ENCODE measurements at regions not wholly inside any gene's neighbourhood (a gene's known extent, or its start where the extent isn't known, plus 50 kb on each side); places are given as distances from the start of the nearest gene placed in this dataset.

GRCh38 chr2:222146488-222146887 is 152.3 kb downstream of the PAX3 start:
- H3K4me3 ChIP-seq (ENCODE audit: control insufficient read depth, low read depth, low read length): no peak overlapping the region
- no peak for DNase-seq (ENCODE audit: low read depth)
- no peak for TF ChIP-seq CTCF (conservative IDR thresholded peaks at IDR 0.05; ENCODE audit: control insufficient read depth, insufficient read depth, low read depth, low read length)

GRCh38 chr2:222142027-222142426 is 156.8 kb downstream of the PAX3 start:
- no peak for DNase-seq (ENCODE audit: low read depth)
- no peak for TF ChIP-seq CTCF (conservative IDR thresholded peaks at IDR 0.05; ENCODE audit: control insufficient read depth, insufficient read depth, low read depth, low read length)
- no peak overlapping the region for H3K4me3 ChIP-seq (ENCODE audit: control insufficient read depth, low read depth, low read length)

GRCh38 chr2:222136106-222136630 is 162.6 kb downstream of the PAX3 start:
- no peak for DNase-seq (ENCODE audit: low read depth)
- no peak for TF ChIP-seq CTCF (conservative IDR thresholded peaks at IDR 0.05; ENCODE audit: control insufficient read depth, insufficient read depth, low read depth, low read length)
- H3K4me3 ChIP-seq (ENCODE audit: control insufficient read depth, low read depth, low read length): no peak overlapping the region

GRCh38 chr2:222134654-222135053 is 164.1 kb downstream of the PAX3 start:
- DNase-seq (ENCODE audit: low read depth): no peak
- no peak overlapping the region for H3K4me3 ChIP-seq (ENCODE audit: control insufficient read depth, low read depth, low read length)
- TF ChIP-seq CTCF (conservative IDR thresholded peaks at IDR 0.05; ENCODE audit: control insufficient read depth, insufficient read depth, low read depth, low read length): no peak

GRCh38 chr2:222133897-222134296 is 164.9 kb downstream of the PAX3 start:
- no peak overlapping the region for H3K4me3 ChIP-seq (ENCODE audit: control insufficient read depth, low read depth, low read length)
- no peak for TF ChIP-seq CTCF (conservative IDR thresholded peaks at IDR 0.05; ENCODE audit: control insufficient read depth, insufficient read depth, low read depth, low read length)
- no peak for DNase-seq (ENCODE audit: low read depth)

- TF ChIP-seq CTCF (conservative IDR thresholded peaks at IDR 0.05; ENCODE audit: control insufficient read depth, insufficient read depth, low read depth, low read length): no peak
Measured at GRCh38 chr2:222130855-222131254, 167.9 kb downstream of the PAX3 start.

GRCh38 chr2:222127660-222128059 is 171.1 kb downstream of the PAX3 start:
- TF ChIP-seq CTCF (conservative IDR thresholded peaks at IDR 0.05; ENCODE audit: control insufficient read depth, insufficient read depth, low read depth, low read length): no peak
- DNase-seq (ENCODE audit: low read depth): no peak
- no peak overlapping the region for H3K4me3 ChIP-seq (ENCODE audit: control insufficient read depth, low read depth, low read length)

More at GRCh38 chr2:222130855-222131254, 167.9 kb downstream of the PAX3 start:
- no peak for DNase-seq (ENCODE audit: low read depth)
- no peak overlapping the region for H3K4me3 ChIP-seq (ENCODE audit: control insufficient read depth, low read depth, low read length)
